ENCODE measurements at regions not wholly inside any gene's neighbourhood (a gene's known extent, or its start where the extent isn't known, plus 50 kb on each side); places are given as distances from the start of the nearest gene placed in this dataset.

DNA sequence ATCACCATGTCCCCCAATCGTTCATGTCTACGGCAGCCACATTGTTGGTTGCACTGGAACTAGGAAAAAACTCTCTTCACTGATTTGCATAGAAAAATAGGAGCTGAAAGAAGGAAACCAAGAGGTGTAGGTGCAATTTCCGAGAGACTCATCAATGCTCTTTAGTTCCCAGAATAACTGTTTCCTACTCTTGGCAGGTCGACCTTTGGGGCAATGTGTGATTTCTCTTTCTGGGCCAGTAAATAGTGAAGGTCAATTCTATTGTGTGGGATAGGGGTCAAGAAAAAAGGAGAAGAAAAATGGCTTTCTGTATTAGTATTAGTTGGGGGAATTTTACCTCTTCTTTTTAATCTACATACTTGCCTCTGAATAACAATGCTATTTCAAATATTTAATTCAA lies 55.9 kb upstream of the PDE5A start:
- FAIRE-seq (no peak), DNase-seq (ENCODE audit: low read depth, low spot score) (no peak)
- Histone ChIP-seq H3K9ac (replicated peaks; ENCODE audit: extremely low read depth, insufficient read depth, low read length) (no peak overlapping the region), H3K4me3 (replicated peaks in 1 of 3; ENCODE audit: insufficient read depth in 1 of 3, low read depth in 1 of 3, low read length in 3 of 3) (no peak overlapping the region), H3K9me1 (replicated peaks; ENCODE audit: control insufficient read depth, extremely low read depth, insufficient read depth, low read length) (no peaks in the 10 kb centered on the region), H3K36me3 (ENCODE audit: control insufficient read depth in 2 of 2, extremely low read depth in 1 of 2, insufficient read depth in 2 of 2, low read length in 2 of 2) (no peaks in the 10 kb centered on the region), H3K4me1 (ENCODE audit: control insufficient read depth, extremely low read depth, insufficient read depth, low read length) (no peaks in the 10 kb centered on the region), H3K27me3 (ENCODE audit: control insufficient read depth in 2 of 2, insufficient read depth in 2 of 2, low read length in 2 of 2) (no peaks in the 10 kb centered on the region), H3K79me2 (ENCODE audit: control insufficient read depth, insufficient read depth, low read length) (no peaks in the 10 kb centered on the region), H3K4me2 (ENCODE audit: insufficient read depth, low read length) (no peak overlapping the region), H4K20me1 (replicated peaks; ENCODE audit: control insufficient read depth, extremely low read depth, insufficient read depth, low read length) (no peaks in the 10 kb centered on the region), H3K27ac (ENCODE audit: insufficient read depth, low read depth, low read length) (no peak overlapping the region), H3K9me3 (replicated peaks; ENCODE audit: control insufficient read depth, insufficient read depth, low read length) (no peaks in the 10 kb centered on the region), H2AFZ (ENCODE audit: low read depth, low read length) (no peak overlapping the region)
- intact Hi-C loops (cut with micrococcal nuclease) (no loop called here), dilution Hi-C loops (cut with MboI; ENCODE audit: extremely low pct_ligation_motif_present, low sequenced_read_pairs) (no loop called here)
- CTCF ChIA-PET: no interaction called here
- TF ChIP-seq, protein P1, sequence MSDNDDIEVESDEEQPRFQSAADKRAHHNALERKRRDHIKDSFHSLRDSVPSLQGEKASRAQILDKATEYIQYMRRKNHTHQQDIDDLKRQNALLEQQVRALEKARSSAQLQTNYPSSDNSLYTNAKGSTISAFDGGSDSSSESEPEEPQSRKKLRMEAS (IDR thresholded peaks at IDR 0.05; ENCODE audit: insufficient read depth, insufficient read length): no peak
- no peak for TF ChIP-seq EZH2 (IDR thresholded peaks at IDR 0.05; ENCODE audit: borderline replicate concordance, low read depth, low read length, severe bottlenecking)
- POLR2A ChIA-PET: no interaction called here
- no TSS peak for BruUV-seq (replicated peaks)

GRCh38 chr4:119683518-119683917 lies 54.9 kb upstream of the PDE5A start:
- no peaks in the 10 kb centered on the region for H3K4me1 ChIP-seq (ENCODE audit: control insufficient read depth, extremely low read depth, insufficient read depth, low read length)
- H3K27ac ChIP-seq (ENCODE audit: insufficient read depth, low read depth, low read length): no peak overlapping the region
- no peak overlapping the region for H3K4me3 ChIP-seq (replicated peaks in 1 of 3; ENCODE audit: insufficient read depth in 1 of 3, low read depth in 1 of 3, low read length in 3 of 3)
- no peaks in the 10 kb centered on the region for H3K9me1 ChIP-seq (replicated peaks; ENCODE audit: control insufficient read depth, extremely low read depth, insufficient read depth, low read length)
- H3K9ac ChIP-seq (replicated peaks; ENCODE audit: extremely low read depth, insufficient read depth, low read length): no peak overlapping the region
- no peaks in the 10 kb centered on the region for H3K79me2 ChIP-seq (ENCODE audit: control insufficient read depth, insufficient read depth, low read length)
- H4K20me1 ChIP-seq (replicated peaks; ENCODE audit: control insufficient read depth, extremely low read depth, insufficient read depth, low read length): no peaks in the 10 kb centered on the region
- FAIRE-seq (no peak), DNase-seq (ENCODE audit: low read depth, low spot score) (peak; percentile 5)
- intact Hi-C loops (cut with micrococcal nuclease): no loop called here
- H2AFZ ChIP-seq (ENCODE audit: low read depth, low read length): no peak overlapping the region
- dilution Hi-C loops (cut with MboI; ENCODE audit: extremely low pct_ligation_motif_present, low sequenced_read_pairs): no loop called here
- POLR2A ChIA-PET: no interaction called here
- BruUV-seq (replicated peaks): no TSS peak
- H3K9me3 ChIP-seq (replicated peaks; ENCODE audit: control insufficient read depth, insufficient read depth, low read length): no peaks in the 10 kb centered on the region
- TF ChIP-seq JUN (IDR thresholded peaks at IDR 0.05; ENCODE audit: borderline replicate concordance, insufficient read depth, insufficient read length, low read depth) (no peak), GATA2 (IDR thresholded peaks at IDR 0.05; ENCODE audit: insufficient read depth, insufficient read length, low read depth, low read length) (no peak), MYC (IDR thresholded peaks at IDR 0.05; ENCODE audit: low read depth, low read length) (no peak), POLR2AphosphoS5 (IDR thresholded peaks at IDR 0.05; ENCODE audit: insufficient read depth, low read depth, low read length) (no peak), POLR2A (IDR thresholded peaks at IDR 0.05; ENCODE audit: low read depth, low read length) (no peak), EZH2 (IDR thresholded peaks at IDR 0.05; ENCODE audit: borderline replicate concordance, low read depth, low read length, severe bottlenecking) (no peak), FOS (IDR thresholded peaks at IDR 0.05; ENCODE audit: borderline replicate concordance, insufficient read depth, low read length) (no peak), CTCF (IDR thresholded peaks at IDR 0.05; ENCODE audit: extremely low read depth in 1 of 2, insufficient read depth in 1 of 2, low read depth in 1 of 2, low read length in 2 of 2) (no peak)
- TF ChIP-seq, protein P1 (IDR thresholded peaks at IDR 0.05; ENCODE audit: insufficient read depth, insufficient read length): no peak
- H3K4me2 ChIP-seq (ENCODE audit: insufficient read depth, low read length): no peak overlapping the region
- H3K27me3 ChIP-seq (ENCODE audit: control insufficient read depth in 2 of 2, insufficient read depth in 2 of 2, low read length in 2 of 2): no peaks in the 10 kb centered on the region
- CTCF ChIA-PET: interaction anchor here (1.1 kb wide), 1 partner anchor 10 kb away, joined by 3 read pairs; no protein-coding TSS in a partner anchor
- H3K36me3 ChIP-seq (ENCODE audit: control insufficient read depth in 2 of 2, extremely low read depth in 1 of 2, insufficient read depth in 2 of 2, low read length in 2 of 2): no peaks in the 10 kb centered on the region
